ENCODE measurements at regions not wholly inside any gene's neighbourhood (a gene's known extent, or its start where the extent isn't known, plus 50 kb on each side); places are given as distances from the start of the nearest gene placed in this dataset.

DNA sequence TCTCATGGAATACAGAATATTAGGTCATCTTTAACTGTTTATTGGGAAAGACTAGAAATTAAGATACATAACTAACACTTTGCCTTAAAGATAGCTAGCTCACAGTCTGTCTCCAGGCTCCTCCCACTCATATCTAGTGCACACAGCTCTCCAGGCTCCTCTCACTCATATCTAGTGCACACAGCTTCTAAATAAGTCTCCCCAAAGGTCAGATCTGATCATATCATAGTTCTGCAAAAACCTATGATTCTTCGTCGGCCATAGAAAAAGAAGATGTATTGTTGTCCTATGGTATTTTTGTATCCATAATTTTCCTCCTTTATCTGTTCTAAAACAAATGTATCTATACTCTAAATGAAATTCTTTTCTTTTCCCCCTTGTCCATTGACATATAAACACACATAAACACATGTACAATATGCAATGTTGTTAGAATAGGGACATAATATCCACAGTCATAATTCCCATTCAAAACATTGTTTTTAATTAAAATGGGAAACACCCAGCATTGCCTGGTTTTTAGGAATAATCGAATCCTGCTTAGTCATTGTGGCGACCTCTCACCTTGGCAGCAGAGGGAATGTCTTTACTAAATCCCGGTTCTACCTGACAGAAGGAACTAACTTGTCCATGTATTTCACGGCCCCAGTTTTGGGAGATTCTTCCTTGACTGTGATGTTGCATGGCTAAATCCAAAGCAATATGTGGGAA is 1282.0 kb downstream of the PCDH7 start:
- H3K4me1 Mint-ChIP-seq (ENCODE audit: unreplicated experiment), result peaks cover 4% of the 10 kb centered on the region
- H3K36me3 Mint-ChIP-seq (ENCODE audit: unreplicated experiment), result no peaks in the 10 kb centered on the region
- no peaks in the 10 kb centered on the region for H3K9me3 Mint-ChIP-seq (ENCODE audit: unreplicated experiment)
- TF ChIP-seq, protein P1, sequence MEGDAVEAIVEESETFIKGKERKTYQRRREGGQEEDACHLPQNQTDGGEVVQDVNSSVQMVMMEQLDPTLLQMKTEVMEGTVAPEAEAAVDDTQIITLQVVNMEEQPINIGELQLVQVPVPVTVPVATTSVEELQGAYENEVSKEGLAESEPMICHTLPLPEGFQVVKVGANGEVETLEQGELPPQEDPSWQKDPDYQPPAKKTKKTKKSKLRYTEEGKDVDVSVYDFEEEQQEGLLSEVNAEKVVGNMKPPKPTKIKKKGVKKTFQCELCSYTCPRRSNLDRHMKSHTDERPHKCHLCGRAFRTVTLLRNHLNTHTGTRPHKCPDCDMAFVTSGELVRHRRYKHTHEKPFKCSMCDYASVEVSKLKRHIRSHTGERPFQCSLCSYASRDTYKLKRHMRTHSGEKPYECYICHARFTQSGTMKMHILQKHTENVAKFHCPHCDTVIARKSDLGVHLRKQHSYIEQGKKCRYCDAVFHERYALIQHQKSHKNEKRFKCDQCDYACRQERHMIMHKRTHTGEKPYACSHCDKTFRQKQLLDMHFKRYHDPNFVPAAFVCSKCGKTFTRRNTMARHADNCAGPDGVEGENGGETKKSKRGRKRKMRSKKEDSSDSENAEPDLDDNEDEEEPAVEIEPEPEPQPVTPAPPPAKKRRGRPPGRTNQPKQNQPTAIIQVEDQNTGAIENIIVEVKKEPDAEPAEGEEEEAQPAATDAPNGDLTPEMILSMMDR (IDR thresholded peaks at IDR 0.05), result no peak
- DNase-seq (ENCODE audit: extremely low spot score, unreplicated experiment), result no peak
- no peak overlapping the region for H3K4me3 Mint-ChIP-seq (ENCODE audit: unreplicated experiment)
- no peak overlapping the region for H3K27ac Mint-ChIP-seq (ENCODE audit: unreplicated experiment)
- no peaks in the 10 kb centered on the region for H3K27me3 Mint-ChIP-seq (ENCODE audit: unreplicated experiment)

GRCh38 chr4:32003548-32003947 is 1283.4 kb downstream of the PCDH7 start:
- TF ChIP-seq, protein P1 (IDR thresholded peaks at IDR 0.05), result no peak
- no peak for DNase-seq (ENCODE audit: extremely low spot score, unreplicated experiment)
- Mint-ChIP-seq H3K9me3 (ENCODE audit: unreplicated experiment) (no peaks in the 10 kb centered on the region), H3K27me3 (ENCODE audit: unreplicated experiment) (no peaks in the 10 kb centered on the region), H3K27ac (ENCODE audit: unreplicated experiment) (no peak overlapping the region), H3K4me3 (ENCODE audit: unreplicated experiment) (no peak overlapping the region), H3K4me1 (ENCODE audit: unreplicated experiment) (peaks cover 4% of the 10 kb centered on the region), H3K36me3 (ENCODE audit: unreplicated experiment) (no peaks in the 10 kb centered on the region)

DNA sequence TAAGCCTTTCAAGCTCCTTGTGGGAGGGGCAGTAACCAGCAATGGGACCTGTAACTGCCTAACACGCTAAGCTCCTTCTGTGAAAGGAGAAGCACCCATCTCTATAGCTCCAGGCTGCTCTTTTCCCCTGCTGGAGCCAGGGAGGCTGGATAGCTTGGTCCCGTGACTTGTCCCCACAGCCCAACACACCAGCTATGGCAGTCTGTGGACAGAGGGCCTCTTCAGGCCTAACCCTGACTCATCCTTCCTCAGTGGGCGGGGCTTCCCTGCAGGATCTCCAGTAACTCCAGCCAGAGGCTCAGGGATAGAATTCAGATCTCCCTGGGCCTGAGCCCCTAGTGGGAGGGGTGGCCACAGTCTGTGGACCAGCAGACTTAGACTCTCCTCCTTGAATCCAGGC is 1290.1 kb downstream of the PCDH7 start:
- H3K27me3 Mint-ChIP-seq (ENCODE audit: unreplicated experiment), result no peaks in the 10 kb centered on the region
- H3K4me3 Mint-ChIP-seq (ENCODE audit: unreplicated experiment), result no peak overlapping the region
- no peak for DNase-seq (ENCODE audit: extremely low spot score, unreplicated experiment)
- TF ChIP-seq, protein P1 (IDR thresholded peaks at IDR 0.05), result no peak
- H3K36me3 Mint-ChIP-seq (ENCODE audit: unreplicated experiment), result peaks cover 4% of the 10 kb centered on the region
- H3K4me1 Mint-ChIP-seq (ENCODE audit: unreplicated experiment), result no peaks in the 10 kb centered on the region
- H3K9me3 Mint-ChIP-seq (ENCODE audit: unreplicated experiment), result peaks cover 10% of the 10 kb centered on the region
- no peak overlapping the region for H3K27ac Mint-ChIP-seq (ENCODE audit: unreplicated experiment)

GRCh38 chr4:32022071-32022470 is 1301.9 kb downstream of the PCDH7 start:
- Mint-ChIP-seq H3K4me3 (ENCODE audit: unreplicated experiment) (no peak overlapping the region), H3K4me1 (ENCODE audit: unreplicated experiment) (peaks cover 47% of the 10 kb centered on the region), H3K36me3 (ENCODE audit: unreplicated experiment) (no peaks in the 10 kb centered on the region), H3K9me3 (ENCODE audit: unreplicated experiment) (no peaks in the 10 kb centered on the region), H3K27me3 (ENCODE audit: unreplicated experiment) (no peaks in the 10 kb centered on the region), H3K27ac (ENCODE audit: unreplicated experiment) (no peak overlapping the region)
- TF ChIP-seq, protein P1 (IDR thresholded peaks at IDR 0.05), result no peak
- DNase-seq (ENCODE audit: extremely low spot score, unreplicated experiment), result no peak

- H3K36me3 Mint-ChIP-seq (ENCODE audit: unreplicated experiment), result no peaks in the 10 kb centered on the region
- no peak overlapping the region for H3K4me3 Mint-ChIP-seq (ENCODE audit: unreplicated experiment)
- no peaks in the 10 kb centered on the region for H3K9me3 Mint-ChIP-seq (ENCODE audit: unreplicated experiment)
- DNase-seq (ENCODE audit: extremely low spot score, unreplicated experiment), result no peak
- peak overlapping the region; percentile 67 for H3K27ac Mint-ChIP-seq (ENCODE audit: unreplicated experiment)
- TF ChIP-seq, protein P1 (IDR thresholded peaks at IDR 0.05), result no peak
- no peaks in the 10 kb centered on the region for H3K27me3 Mint-ChIP-seq (ENCODE audit: unreplicated experiment)
- peaks cover 47% of the 10 kb centered on the region for H3K4me1 Mint-ChIP-seq (ENCODE audit: unreplicated experiment)
Observed at GRCh38 chr4:32025851-32026459, 1305.8 kb downstream of the PCDH7 start.
